HCT116 (cell line): ENCODE measurements at regions not wholly inside any gene's neighbourhood (a gene's known extent, or its start where the extent isn't known, plus 50 kb on each side); places are given as distances from the start of the nearest gene placed in this dataset.

Source experiments
- ATAC-seq: fragments of 200-7000 bp; cut with Tn5 transposase; 2 replicates; pipeline ENCODE4 v1.9.1; 2020; ENCODE audit warnings: mild to moderate bottlenecking, moderate library complexity
- BruUV-seq: library from RNA; stranded (reverse); fragments of 400-500 nt; replicated peaks from 2 replicates; lab custom pipeline; 2021; lab: Mats Ljungman, UMichigan
- CTCF ChIA-PET: fragments of 300-600 bp; sonication (Branson Sonifier 250); formaldehyde crosslinking; loops from one replicate; lab custom pipeline; 2021; ENCODE audit warnings: antibody characterized with exemption; lab: Charles Lee
- POLR2A ChIA-PET: fragments of 300-600, 350-600 bp; sonication (Branson Sonifier 250); formaldehyde crosslinking; loops from one replicate; lab custom pipeline; 2021; ENCODE audit warnings: antibody characterized with exemption; lab: Charles Lee
- RAD21 ChIA-PET, 2 experiments: fragments of 300-600 bp; sonication (Branson Sonifier 250); formaldehyde crosslinking; loops; one replicate each; lab custom pipeline; 2023; ENCODE audit warnings: low total read pairs in 2 of 2; ENCODE audit not compliant: uncharacterized antibody in 2 of 2, unreplicated experiment in 2 of 2, low non-redundant PET in 1 of 2; lab: Charles Lee
- DNase-seq: peaks from one replicate; pipeline ENCODE4 v3.0.0-alpha.2; 2010; ENCODE audit warnings: low read depth, low spot score
- H2AFZ ChIP-seq: fragments of 200-600 bp; shearing (Covaris generic), sonication (generic); 2 replicates; pipeline ENCODE4 v1.6.1; 2017; ENCODE audit warnings: low read depth, mixed run types, mixed read lengths, antibody characterized with exemption, low read length; ENCODE audit not compliant: poor library complexity, severe bottlenecking
- H3K27ac ChIP-seq: 2 replicates; pipeline ENCODE4 v1.5.1; 2012; ENCODE audit warnings: low read depth, low read length
- H3K27me3 ChIP-seq: fragments of 200-600 bp; sonication (generic); 2 replicates; pipeline ENCODE4 v1.6.1; 2016; ENCODE audit warnings: mixed run types, low read length, mixed read lengths; ENCODE audit not compliant: insufficient read depth
- H3K36me3 ChIP-seq, 2 experiments: fragments of 200-500 bp in 1 of 2; fragments of 200-600 bp in 1 of 2; sonication (Bioruptor generic) in 1 of 2; sonication (generic) in 1 of 2; 2 replicates each; pipeline versions ENCODE4 v1.5.1 to v1.6.1; 2014 to 2016; ENCODE audit warnings: low read length in 2 of 2, inconsistent platforms in 1 of 2, mixed read lengths in 1 of 2, mixed run types in 1 of 2; ENCODE audit not compliant: insufficient read depth in 2 of 2, control insufficient read depth in 1 of 2
- H3K4me1 ChIP-seq, 2 experiments: fragments of 200-600 bp in 1 of 2; sonication (generic) in 1 of 2; 2 replicates each; pipeline versions ENCODE4 v1.5.1 to v1.6.1; 2012 to 2017; ENCODE audit warnings: low read length in 2 of 2, inconsistent platforms in 1 of 2, mild to moderate bottlenecking in 1 of 2, mixed read lengths in 1 of 2, mixed run types in 1 of 2, moderate library complexity in 1 of 2; ENCODE audit not compliant: insufficient read depth in 2 of 2, control insufficient read depth in 1 of 2
- H3K4me2 ChIP-seq: fragments of 200-600 bp; sonication (generic); 2 replicates; pipeline ENCODE4 v1.6.1; 2017; ENCODE audit warnings: mixed run types, low read length, mixed read lengths
- H3K4me3 ChIP-seq, 2 experiments: fragments of 200-600 bp in 1 of 2; sonication (generic) in 1 of 2; replicated peaks in 1 of 2; 2 replicates each; pipeline ENCODE4 v1.5.1; 2011 to 2016; ENCODE audit warnings: low read length in 2 of 2, control low read depth in 1 of 2, low read depth in 1 of 2, mild to moderate bottlenecking in 1 of 2, mixed read lengths in 1 of 2, mixed run types in 1 of 2
- H3K79me2 ChIP-seq: fragments of 200-600 bp; sonication (generic); 2 replicates; pipeline ENCODE4 v1.6.1; 2017; ENCODE audit warnings: mild to moderate bottlenecking, mixed run types, low read length, moderate library complexity, mixed read lengths; ENCODE audit not compliant: insufficient read depth
- H3K9ac ChIP-seq: fragments of 200-600 bp; sonication (generic); 2 replicates; pipeline ENCODE4 v1.6.1; 2016; ENCODE audit warnings: low read length, mixed read lengths
- H3K9me2 ChIP-seq: fragments of 200-600 bp; sonication (generic), shearing (Covaris generic); 2 replicates; pipeline ENCODE4 v1.6.1; 2017; ENCODE audit warnings: mixed run types, mild to moderate bottlenecking, moderate library complexity; ENCODE audit not compliant: insufficient read depth
- H3K9me3 ChIP-seq, 2 experiments: fragments of 200-500 bp in 1 of 2; fragments of 200-600 bp in 1 of 2; sonication (Bioruptor generic) in 1 of 2; sonication (generic) in 1 of 2; 2 replicates each; pipeline ENCODE4 v1.6.1; 2014 to 2017; ENCODE audit warnings: low read length in 2 of 2, mixed read lengths in 2 of 2, inconsistent platforms in 1 of 2, low read depth in 1 of 2, mild to moderate bottlenecking in 1 of 2, mixed run types in 1 of 2, moderate library complexity in 1 of 2; ENCODE audit not compliant: control insufficient read depth in 1 of 2, insufficient read depth in 1 of 2
- H4K20me1 ChIP-seq: fragments of 200-600 bp; sonication (generic), shearing (Covaris generic); 2 replicates; pipeline ENCODE4 v1.6.1; 2017; ENCODE audit warnings: mixed run types, mild to moderate bottlenecking, moderate library complexity; ENCODE audit not compliant: insufficient read depth
- CBX3 ChIP-seq: IDR thresholded peaks from 2 replicates; pipeline ENCODE4 v1.6.1; 2012; ENCODE audit warnings: low read depth
- CEBPB ChIP-seq: IDR thresholded peaks from 2 replicates; pipeline ENCODE4 v1.6.1; 2012; ENCODE audit warnings: low read depth
- CTCF ChIP-seq, 3 experiments: fragments of 200-600 bp in 1 of 3; sonication (generic) in 1 of 3; IDR thresholded peaks in 2 of 3; conservative IDR thresholded peaks in 1 of 3; 2 replicates each; pipeline ENCODE4 v1.5.1; 2012 to 2017; ENCODE audit warnings: low read depth in 2 of 3, low read length in 2 of 3, antibody characterized with exemption in 1 of 3, borderline replicate concordance in 1 of 3, control low read depth in 1 of 3, mild to moderate bottlenecking in 1 of 3, mixed read lengths in 1 of 3, mixed run types in 1 of 3, moderate library complexity in 1 of 3; ENCODE audit not compliant: insufficient read depth in 1 of 3
- EZH2 ChIP-seq: fragments of 200-600 bp; sonication (generic); IDR thresholded peaks from 2 replicates; pipeline ENCODE4 v1.6.1; 2017; ENCODE audit warnings: antibody characterized with exemption, mixed run types
- EZH2phosphoT487 ChIP-seq: fragments of 200-600 bp; IDR thresholded peaks from 2 replicates; pipeline ENCODE4 v1.6.1; 2018; ENCODE audit warnings: antibody characterized with exemption, borderline replicate concordance
- POLR2A ChIP-seq: IDR thresholded peaks from 2 replicates; pipeline ENCODE4 v1.7.0; 2011; ENCODE audit warnings: borderline replicate concordance; ENCODE audit not compliant: insufficient read depth, insufficient read length; ENCODE audit errors: extremely low read depth
- POLR2AphosphoS5 ChIP-seq: IDR thresholded peaks from 2 replicates; pipeline ENCODE4 v1.6.1; 2011; ENCODE audit warnings: mild to moderate bottlenecking, low read depth, low read length, moderate library complexity
- RAD21 ChIP-seq: IDR thresholded peaks from 2 replicates; pipeline ENCODE4 v1.6.1; 2012; ENCODE audit warnings: low read depth, mild to moderate bottlenecking
- SIN3A ChIP-seq: IDR thresholded peaks from 2 replicates; pipeline ENCODE4 v1.6.1; 2012; ENCODE audit warnings: low read depth
- SP1 ChIP-seq: IDR thresholded peaks from 2 replicates; pipeline ENCODE4 v1.6.1; 2012; ENCODE audit warnings: low read depth
- SRF ChIP-seq: IDR thresholded peaks from 2 replicates; pipeline ENCODE4 v1.6.1; 2012; ENCODE audit warnings: low read depth
- TCF7L2 ChIP-seq: IDR thresholded peaks from 2 replicates; pipeline ENCODE4 v1.7.0; 2011; ENCODE audit warnings: borderline replicate concordance, inconsistent platforms; ENCODE audit not compliant: insufficient read depth, insufficient read length; ENCODE audit errors: extremely low read depth
- intact Hi-C: fragments of 100-400 bp; cut with micrococcal nuclease; formaldehyde crosslinking; loops from 2 replicates; pipeline ENCODE4 v1.10.0; 2022
- TF ChIP-seq, protein P1 (sequence below): IDR thresholded peaks from 2 replicates; pipeline ENCODE4 v1.6.1; 2011; ENCODE audit warnings: mild to moderate bottlenecking, low read length, moderate library complexity; ENCODE audit not compliant: insufficient replicate concordance; ENCODE audit errors: extremely low read depth
- TF ChIP-seq, protein P2 (sequence below): IDR thresholded peaks from 2 replicates; pipeline ENCODE4 v1.6.1; 2012
- TF ChIP-seq, protein P3 (sequence below): IDR thresholded peaks from 2 replicates; pipeline ENCODE4 v1.6.1; 2012

GRCh38 chr20:61057443-61058121 lies 194.5 kb upstream of the CDH4 start:
- no peaks in the 10 kb centered on the region for H3K27me3 ChIP-seq
- intact Hi-C loops, result no loop called here
- ATAC-seq (no peak), DNase-seq (no peak)
- no peak overlapping the region for H3K9ac ChIP-seq
- no peak overlapping the region for H3K27ac ChIP-seq
- no peaks in the 10 kb centered on the region for H3K4me1 ChIP-seq
- H3K9me3 ChIP-seq, result peaks cover 0 to 29% of the 10 kb centered on the region in 2 experiments; a peak in 2 of 4 replicates
- H4K20me1 ChIP-seq, result no peaks in the 10 kb centered on the region
- no peak overlapping the region for H2AFZ ChIP-seq
- no TSS peak for BruUV-seq
- no peak for TF ChIP-seq TCF7L2
- no peak for TF ChIP-seq EZH2phosphoT487
- no peak for TF ChIP-seq SIN3A
- H3K36me3 ChIP-seq, result no peaks in the 10 kb centered on the region
- H3K4me3 ChIP-seq, result no peak overlapping the region
- no peak overlapping the region for H3K4me2 ChIP-seq
- RAD21 ChIA-PET, result no interaction called here
- POLR2A ChIA-PET, result no interaction called here
- no peaks in the 10 kb centered on the region for H3K9me2 ChIP-seq
- CTCF ChIA-PET, result no interaction called here
- no peaks in the 10 kb centered on the region for H3K79me2 ChIP-seq

DNA sequence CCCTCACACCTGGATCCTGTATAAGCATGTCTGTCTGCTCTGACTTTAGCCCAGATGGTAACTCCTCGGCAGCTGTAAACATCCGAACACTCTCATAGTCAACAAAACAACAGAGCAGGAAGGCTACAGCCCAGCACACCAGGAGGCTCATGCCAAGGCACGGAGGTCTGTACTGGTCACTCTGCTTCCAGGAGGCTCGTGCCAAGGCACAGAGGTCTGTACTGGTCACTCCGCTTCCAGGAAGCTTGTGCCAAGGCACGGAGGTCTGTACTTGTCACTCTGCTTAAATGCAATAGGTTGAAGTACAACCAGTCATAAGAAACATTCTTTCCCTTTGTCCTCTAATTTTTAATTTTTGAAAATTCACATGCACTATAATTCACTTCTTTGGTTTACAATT lies 190.1 kb upstream of the CDH4 start:
- Histone ChIP-seq H3K9me2 (no peaks in the 10 kb centered on the region), H3K27me3 (no peaks in the 10 kb centered on the region), H3K4me2 (no peak overlapping the region), H3K27ac (no peak overlapping the region), H2AFZ (no peak overlapping the region), H3K4me1 (no peaks in the 10 kb centered on the region), H3K36me3 (no peaks in the 10 kb centered on the region), H3K4me3 (no peak overlapping the region), H3K79me2 (no peaks in the 10 kb centered on the region), H3K9ac (no peak overlapping the region), H3K9me3 (peaks cover 7 to 29% of the 10 kb centered on the region in 2 experiments; a peak in 2 of 4 replicates), H4K20me1 (no peaks in the 10 kb centered on the region)
- TF ChIP-seq, protein P1, sequence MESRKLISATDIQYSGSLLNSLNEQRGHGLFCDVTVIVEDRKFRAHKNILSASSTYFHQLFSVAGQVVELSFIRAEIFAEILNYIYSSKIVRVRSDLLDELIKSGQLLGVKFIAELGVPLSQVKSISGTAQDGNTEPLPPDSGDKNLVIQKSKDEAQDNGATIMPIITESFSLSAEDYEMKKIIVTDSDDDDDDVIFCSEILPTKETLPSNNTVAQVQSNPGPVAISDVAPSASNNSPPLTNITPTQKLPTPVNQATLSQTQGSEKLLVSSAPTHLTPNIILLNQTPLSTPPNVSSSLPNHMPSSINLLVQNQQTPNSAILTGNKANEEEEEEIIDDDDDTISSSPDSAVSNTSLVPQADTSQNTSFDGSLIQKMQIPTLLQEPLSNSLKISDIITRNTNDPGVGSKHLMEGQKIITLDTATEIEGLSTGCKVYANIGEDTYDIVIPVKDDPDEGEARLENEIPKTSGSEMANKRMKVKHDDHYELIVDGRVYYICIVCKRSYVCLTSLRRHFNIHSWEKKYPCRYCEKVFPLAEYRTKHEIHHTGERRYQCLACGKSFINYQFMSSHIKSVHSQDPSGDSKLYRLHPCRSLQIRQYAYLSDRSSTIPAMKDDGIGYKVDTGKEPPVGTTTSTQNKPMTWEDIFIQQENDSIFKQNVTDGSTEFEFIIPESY, result no peak
- no peak for TF ChIP-seq POLR2AphosphoS5
- no peak for TF ChIP-seq EZH2
- no peak for TF ChIP-seq CTCF (IDR thresholded peaks at IDR 0.05 in 2 of 3, conservative IDR thresholded peaks at IDR 0.05 in 1 of 3; ENCODE audit: borderline replicate concordance in 1 of 3, insufficient read depth in 1 of 3, low read depth in 2 of 3, low read length in 2 of 3)
- no peak for TF ChIP-seq POLR2A
- no peak for TF ChIP-seq RAD21
- TF ChIP-seq, protein P2, sequence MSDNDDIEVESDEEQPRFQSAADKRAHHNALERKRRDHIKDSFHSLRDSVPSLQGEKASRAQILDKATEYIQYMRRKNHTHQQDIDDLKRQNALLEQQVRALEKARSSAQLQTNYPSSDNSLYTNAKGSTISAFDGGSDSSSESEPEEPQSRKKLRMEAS, result no peak
- TF ChIP-seq, protein P3, sequence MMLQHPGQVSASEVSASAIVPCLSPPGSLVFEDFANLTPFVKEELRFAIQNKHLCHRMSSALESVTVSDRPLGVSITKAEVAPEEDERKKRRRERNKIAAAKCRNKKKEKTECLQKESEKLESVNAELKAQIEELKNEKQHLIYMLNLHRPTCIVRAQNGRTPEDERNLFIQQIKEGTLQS, result no peak
- TF ChIP-seq SP1, result no peak
- TF ChIP-seq CEBPB, result no peak
- TF ChIP-seq CBX3, result no peak
- no peak for TF ChIP-seq SIN3A
- no peak for TF ChIP-seq SRF
- ChIA-PET RAD21 (no interaction called here), POLR2A (no interaction called here), CTCF (no interaction called here)
- no TSS peak for BruUV-seq
- DNase-seq (no peak), ATAC-seq (no peak)
- intact Hi-C loops, result no loop called here
